Activated CD4-positive, alpha-beta T cell treated with anti-CD3 and anti-CD28 coated beads, Interleukin-2, amount 50 U/mL, for 16 hours (primary cell): ENCODE measurements at regions not wholly inside any gene's neighbourhood (a gene's known extent, or its start where the extent isn't known, plus 50 kb on each side); places are given as distances from the start of the nearest gene placed in this dataset.
"Not testable (repeated sequence)": the region's sequence is repeated elsewhere in the genome, so short reads cannot be mapped to it uniquely, and the experiment has no call there.

Experiments
- DNase-seq: peaks from one replicate; pipeline ENCODE4 v3.0.0-alpha.2; 2020

- no peak for DNase-seq
Measured at GRCh38 chr5:124200381-124200780, 546.1 kb downstream of the ZNF608 start.

- DNase-seq: no peak
Measured at GRCh38 chr5:124199893-124200292, 546.5 kb downstream of the ZNF608 start.

GRCh38 chr5:124195411-124195810 is 551.0 kb downstream of the ZNF608 start:
- no peak for DNase-seq

- no peak for DNase-seq
Measured at GRCh38 chr5:124194282-124194681, 552.2 kb downstream of the ZNF608 start.

GRCh38 chr5:124193371-124193789 is 553.1 kb downstream of the ZNF608 start:
- no peak for DNase-seq

- DNase-seq: no peak
Measured at GRCh38 chr5:124192716-124193115, 553.7 kb downstream of the ZNF608 start.

- no peak for DNase-seq
Measured at GRCh38 chr5:124185716-124186115, 560.7 kb downstream of the ZNF608 start.

GRCh38 chr5:124182133-124182532 is 564.3 kb downstream of the ZNF608 start:
- DNase-seq: no peak

GRCh38 chr5:124180875-124181461 is 565.5 kb downstream of the ZNF608 start:
- DNase-seq: no peak

GRCh38 chr5:124180299-124180874 is 566.1 kb downstream of the ZNF608 start:
- no peak for DNase-seq

GRCh38 chr5:124179819-124180218 is 566.6 kb downstream of the ZNF608 start:
- no peak for DNase-seq

- no peak for DNase-seq
Measured at GRCh38 chr5:124178050-124178449, 568.4 kb downstream of the ZNF608 start.

GRCh38 chr5:124176692-124177091 is 569.7 kb downstream of the ZNF608 start:
- DNase-seq: no peak

- no peak for DNase-seq
Measured at GRCh38 chr5:124173386-124173785, 573.1 kb downstream of the ZNF608 start.

- DNase-seq: no peak
Measured at GRCh38 chr5:124172389-124173003, 573.9 kb downstream of the ZNF608 start.

- not testable (repeated sequence) for DNase-seq
Measured at GRCh38 chr5:124168093-124168492, 578.3 kb downstream of the ZNF608 start.

- peak; percentile 1 for DNase-seq
Measured at GRCh38 chr5:124162767-124163532, 583.5 kb downstream of the ZNF608 start.

GRCh38 chr5:124161266-124161665 is 585.2 kb downstream of the ZNF608 start:
- no peak for DNase-seq

GRCh38 chr5:124160265-124160664 is 586.2 kb downstream of the ZNF608 start:
- no peak for DNase-seq

GRCh38 chr5:124157320-124157719 is 589.1 kb downstream of the ZNF608 start:
- DNase-seq: no peak

GRCh38 chr5:124156415-124156996 is 589.9 kb downstream of the ZNF608 start:
- no peak for DNase-seq

GRCh38 chr5:124154714-124155113 is 591.7 kb downstream of the ZNF608 start:
- no peak for DNase-seq

- no peak for DNase-seq
Measured at GRCh38 chr5:124153588-124153987, 592.9 kb downstream of the ZNF608 start.
